HG02759 (cell line): ENCODE measurements at regions not wholly inside any gene's neighbourhood (a gene's known extent, or its start where the extent isn't known, plus 50 kb on each side); places are given as distances from the start of the nearest gene placed in this dataset.
"Not testable (repeated sequence)": the region's sequence is repeated elsewhere in the genome, so short reads cannot be mapped to it uniquely, and the experiment has no call there.

ENCODE experiments used
- ATAC-seq: cut with Tn5 transposase; IDR thresholded peaks from one replicate; pipeline ENCODE4 v1.9.1; 2021; ENCODE audit warnings: mild to moderate bottlenecking, moderate library complexity; ENCODE audit not compliant: unreplicated experiment

DNA sequence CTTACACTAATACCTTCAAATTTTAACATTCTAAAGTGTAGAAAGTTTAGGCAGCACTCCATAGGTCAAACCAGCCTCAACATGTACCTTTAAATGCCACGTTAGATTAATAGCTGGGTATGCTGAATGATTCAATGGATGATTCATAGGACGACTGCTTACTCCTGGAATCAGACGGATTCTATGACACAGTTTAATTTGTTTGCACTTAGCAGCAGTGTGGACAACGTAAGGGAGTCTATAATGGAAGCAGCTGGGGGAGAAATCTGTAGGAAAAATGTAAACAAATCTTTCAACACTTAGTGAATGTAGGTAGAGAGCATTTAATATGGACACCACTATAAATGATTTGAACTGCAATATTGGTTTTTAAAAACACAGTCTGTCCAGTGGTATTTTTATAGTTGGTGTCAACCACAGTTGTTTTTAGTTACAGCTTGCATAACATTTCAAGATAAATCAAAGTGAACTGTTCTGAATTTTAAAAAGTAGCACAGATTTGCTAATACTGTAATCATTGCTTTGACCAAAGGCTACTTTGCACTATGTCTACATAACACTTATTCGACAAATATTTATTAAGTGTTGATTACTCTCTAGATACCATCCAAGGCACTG is 701.5 kb upstream of the MEF2C start:
- ATAC-seq, result no peak

DNA sequence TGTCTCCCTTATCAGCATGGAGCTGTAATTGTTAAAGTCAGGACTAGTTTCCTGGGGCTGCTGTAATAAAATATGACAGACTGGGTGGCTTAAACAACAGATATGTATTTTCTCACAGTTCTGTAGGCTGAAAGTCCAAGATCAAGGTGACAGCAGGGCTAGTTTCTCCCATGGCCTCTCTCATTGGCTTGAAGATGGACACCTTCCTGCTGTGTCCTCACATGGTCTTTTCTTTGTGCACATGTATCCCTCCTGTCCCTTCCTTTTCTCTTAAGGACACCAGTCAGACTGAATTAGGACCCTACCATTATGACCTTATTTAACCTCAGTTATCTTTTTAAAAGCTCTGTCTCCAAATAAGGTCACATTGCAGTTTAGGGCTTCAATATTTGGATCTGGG is 700.5 kb upstream of the MEF2C start:
- no peak for ATAC-seq

DNA sequence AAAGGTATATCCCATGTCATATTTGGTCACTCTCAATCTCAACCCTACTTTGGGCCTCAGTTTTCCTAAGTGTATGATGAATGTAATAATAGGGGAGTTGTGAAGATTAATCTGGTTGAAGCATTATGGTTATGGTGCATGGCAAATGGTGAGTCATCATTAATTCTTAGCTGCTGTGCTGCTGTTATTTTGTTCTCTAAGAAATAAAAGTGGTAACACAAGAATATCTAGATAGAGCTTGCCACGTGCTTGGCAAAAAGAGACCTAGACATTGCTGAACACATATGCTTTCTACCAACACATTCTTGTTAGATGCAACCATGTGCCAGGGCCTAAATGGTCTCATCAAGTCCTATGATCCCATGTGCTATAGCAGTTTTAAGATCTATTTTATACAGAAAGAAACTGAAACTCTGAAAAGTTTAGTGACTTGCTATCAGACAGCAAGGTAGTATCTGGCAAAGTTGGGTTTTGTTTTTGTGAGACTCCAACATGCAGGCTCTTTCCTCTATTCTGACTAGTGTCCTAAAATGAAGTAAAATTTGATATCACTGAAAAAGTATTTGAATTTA is 699.9 kb upstream of the MEF2C start:
- no peak for ATAC-seq

- ATAC-seq, result no peak
Observed at GRCh38 chr5:89580976-89581375, 698.0 kb upstream of the MEF2C start.

DNA sequence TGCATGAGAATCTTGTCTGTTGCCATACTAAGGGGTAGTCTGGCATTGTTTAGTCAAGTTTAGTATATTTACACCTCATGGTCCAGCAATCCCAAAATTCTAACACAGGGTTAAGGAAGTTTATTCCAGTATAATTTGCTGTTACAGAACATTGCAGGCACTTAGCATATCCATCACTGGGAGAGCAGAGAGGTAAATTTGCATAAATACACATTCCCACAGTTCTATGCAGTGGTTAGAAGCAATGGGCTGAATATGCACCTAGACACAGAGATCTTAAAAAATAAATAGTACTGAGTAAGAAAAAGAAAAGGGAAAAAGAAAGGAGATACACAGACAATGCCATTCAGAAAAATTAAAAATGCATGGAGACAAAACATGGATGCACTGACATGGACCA is 692.3 kb upstream of the MEF2C start:
- ATAC-seq, result no peak

GRCh38 chr5:89573345-89573744 is 690.4 kb upstream of the MEF2C start:
- ATAC-seq, result no peak

DNA sequence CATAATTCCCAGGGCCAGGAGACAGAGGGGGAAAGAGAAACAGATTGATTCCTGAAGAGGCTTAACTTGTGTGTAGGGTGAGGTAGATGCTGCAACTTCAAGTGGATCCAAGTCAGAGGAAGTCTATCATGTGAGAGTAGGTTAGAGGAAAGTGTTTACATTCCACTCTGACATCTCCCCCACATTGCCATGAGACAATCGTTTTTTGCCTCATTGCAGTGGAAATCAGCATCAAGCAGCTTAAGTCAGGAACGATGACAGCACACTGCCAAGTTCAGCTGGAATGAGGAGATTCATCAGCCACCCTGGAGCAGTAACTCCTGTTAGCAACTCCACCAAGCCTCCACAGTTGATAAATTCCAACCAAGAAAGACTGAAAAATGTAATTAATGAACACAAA is 689.7 kb upstream of the MEF2C start:
- ATAC-seq, result no peak

DNA sequence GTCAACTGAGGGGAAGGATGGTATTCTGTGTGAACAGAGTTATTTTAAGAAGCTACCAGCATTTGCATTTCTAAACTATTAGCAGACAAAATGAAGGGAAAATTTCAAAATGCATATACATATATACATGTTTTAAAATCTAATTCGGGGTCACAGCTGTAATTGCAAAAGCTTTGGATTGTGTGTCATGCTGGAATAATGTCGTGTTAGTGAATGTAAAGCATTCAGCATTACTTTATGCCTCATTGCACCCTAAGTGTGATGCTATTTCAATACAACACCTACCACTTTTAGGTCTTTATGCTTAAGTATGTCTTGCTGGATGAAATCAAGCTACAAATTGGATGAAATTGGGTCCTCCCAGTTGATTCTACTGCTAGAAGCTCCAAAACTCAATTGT is 687.6 kb upstream of the MEF2C start:
- ATAC-seq, result no peak

GRCh38 chr5:89566340-89566739 is 683.4 kb upstream of the MEF2C start:
- ATAC-seq, result no peak

DNA sequence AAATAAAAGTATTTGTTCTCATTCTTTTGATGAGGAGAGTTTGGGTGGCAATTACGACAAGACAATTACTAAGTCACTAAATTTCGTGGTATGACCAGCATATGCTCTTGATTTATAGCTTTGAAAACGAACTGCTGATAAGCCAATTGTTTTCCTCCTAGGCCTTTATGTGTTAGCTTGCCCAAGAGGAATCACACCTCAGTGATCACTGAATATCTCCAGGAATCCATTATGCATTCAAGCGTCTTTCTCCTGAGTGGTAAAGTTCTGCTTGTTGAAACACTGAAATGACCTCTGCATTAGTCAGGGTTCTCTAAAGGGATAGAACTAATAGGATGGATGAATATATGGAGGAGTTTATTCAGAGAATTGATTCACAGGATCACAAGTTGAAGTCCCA is 677.7 kb upstream of the MEF2C start:
- ATAC-seq, result no peak

DNA sequence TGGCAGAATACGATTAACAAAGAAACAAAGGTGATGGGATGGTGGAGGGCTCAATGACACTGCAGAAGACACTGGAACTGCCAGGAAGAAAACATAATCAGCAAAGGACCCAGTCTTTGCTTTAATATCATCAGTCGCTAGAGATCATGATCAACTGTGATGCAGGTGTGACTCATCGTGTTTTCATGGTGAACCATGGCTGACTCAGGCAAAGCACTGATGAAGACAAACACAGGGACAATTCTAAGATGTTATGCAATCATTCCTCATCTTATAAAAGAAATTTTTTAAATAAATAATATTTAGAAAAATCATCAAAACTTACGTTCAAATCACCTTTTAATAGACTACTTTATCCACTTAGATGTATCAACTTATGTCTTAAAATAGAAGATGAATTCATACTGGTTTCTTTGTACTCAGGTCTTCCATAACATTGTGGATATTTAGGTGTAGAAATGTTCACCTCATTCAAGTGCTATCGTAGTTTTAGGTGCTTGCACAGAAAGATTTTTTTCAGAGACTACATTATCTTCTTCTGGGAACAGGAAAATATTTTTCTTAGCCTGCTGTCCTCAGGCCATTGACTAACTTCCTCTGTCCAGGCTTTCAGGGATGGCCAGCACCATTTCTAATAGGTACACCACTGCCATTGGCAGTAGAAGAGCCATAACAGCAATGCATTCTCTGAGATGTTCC is 673.4 kb upstream of the MEF2C start:
- no peak for ATAC-seq

DNA sequence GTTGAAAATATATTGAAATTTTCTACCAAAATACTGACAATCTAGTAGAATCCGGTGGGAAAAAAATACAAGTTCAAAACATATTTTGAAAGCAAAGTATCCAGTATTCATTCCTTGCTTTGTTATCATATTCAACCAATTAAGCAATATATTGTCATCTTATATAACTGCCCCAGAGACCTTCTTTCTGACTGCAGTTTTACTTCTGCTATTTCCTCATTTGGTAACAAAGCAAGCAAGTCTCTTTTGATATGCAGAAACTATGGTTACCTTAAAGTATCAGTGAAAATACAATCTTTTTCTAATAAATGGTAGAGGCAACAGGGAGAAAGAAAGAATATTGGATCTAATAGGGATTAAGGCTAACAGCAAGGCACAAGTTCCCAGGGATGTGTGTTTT is 663.7 kb upstream of the MEF2C start:
- no peak for ATAC-seq

DNA sequence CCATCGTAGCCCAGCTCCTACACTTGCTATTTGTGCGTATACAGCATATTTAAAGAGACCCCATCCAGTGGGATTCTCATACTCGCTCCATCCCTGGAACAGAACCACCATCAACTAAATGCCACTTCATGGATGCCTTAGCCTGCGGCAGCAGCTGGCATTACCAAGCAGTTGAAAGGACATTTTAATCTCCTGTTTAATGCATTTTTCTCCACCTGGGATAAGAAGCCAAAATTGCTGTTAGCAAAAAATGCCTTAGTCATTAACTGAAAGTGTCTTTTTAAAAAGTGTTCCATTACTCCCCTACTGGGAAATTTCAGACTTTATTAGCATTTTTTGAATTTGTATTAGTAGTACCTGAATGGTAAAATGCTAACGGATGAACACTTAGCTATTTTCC is 662.6 kb upstream of the MEF2C start:
- ATAC-seq, result no peak

- no peak for ATAC-seq
Observed at GRCh38 chr5:89545076-89545475, 662.1 kb upstream of the MEF2C start.

DNA sequence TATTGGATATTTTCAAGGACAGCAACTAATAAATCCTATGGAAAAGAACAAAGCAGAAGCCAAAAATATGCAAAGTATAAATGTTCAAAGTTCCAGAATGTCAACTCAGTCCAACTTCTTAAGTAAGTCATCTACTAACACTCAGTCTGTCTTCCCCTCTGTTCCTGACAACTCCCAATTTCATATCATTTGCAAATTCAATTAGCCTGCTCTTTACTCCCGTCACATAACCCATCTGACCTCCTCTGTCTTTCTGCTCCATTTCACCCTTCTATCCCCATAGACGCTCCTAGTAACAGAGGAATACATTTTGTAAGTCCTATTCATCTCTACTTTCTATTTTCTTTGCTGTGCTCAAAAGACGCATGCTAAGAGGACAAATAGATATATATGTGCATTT is 659.8 kb upstream of the MEF2C start:
- ATAC-seq, result no peak

DNA sequence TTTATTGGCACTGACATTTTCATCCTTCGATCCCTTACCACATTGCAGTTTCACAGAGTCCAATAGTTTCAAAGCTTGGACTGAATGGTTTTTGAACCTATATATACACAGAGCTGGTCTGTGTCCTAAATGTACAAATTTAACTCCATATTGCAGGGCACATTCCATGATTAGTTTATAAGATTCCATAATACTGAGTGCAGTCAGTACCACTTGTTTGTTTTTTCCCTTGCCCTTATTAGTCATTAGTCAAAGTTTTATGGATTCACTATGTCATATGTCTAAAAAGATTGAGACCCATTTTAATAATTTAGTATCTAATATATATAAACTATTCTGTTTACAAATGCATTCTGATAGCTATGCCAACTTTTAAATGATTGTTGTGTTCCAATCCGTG is 654.8 kb upstream of the MEF2C start:
- ATAC-seq, result no peak

- no peak for ATAC-seq
Observed at GRCh38 chr5:89536020-89536419, 653.0 kb upstream of the MEF2C start.

DNA sequence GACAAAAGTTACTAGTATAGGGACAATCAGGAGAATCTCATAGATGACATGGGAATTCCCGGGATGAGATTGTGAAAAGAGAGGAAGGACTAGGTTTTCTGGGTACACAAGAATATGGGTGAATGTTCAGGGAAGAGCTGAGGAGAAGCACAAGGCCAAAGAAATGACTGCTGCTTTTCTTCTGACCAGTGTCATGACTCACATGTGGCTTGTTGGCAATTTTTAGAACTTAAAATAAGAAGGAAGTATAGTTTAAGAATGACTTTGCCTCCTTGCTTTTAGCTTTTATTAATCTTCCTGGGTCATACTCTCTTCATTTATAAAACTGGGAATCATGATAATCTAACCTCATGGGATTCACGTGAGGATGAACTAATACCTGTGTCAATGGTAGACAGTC is 652.4 kb upstream of the MEF2C start:
- ATAC-seq, result no peak

DNA sequence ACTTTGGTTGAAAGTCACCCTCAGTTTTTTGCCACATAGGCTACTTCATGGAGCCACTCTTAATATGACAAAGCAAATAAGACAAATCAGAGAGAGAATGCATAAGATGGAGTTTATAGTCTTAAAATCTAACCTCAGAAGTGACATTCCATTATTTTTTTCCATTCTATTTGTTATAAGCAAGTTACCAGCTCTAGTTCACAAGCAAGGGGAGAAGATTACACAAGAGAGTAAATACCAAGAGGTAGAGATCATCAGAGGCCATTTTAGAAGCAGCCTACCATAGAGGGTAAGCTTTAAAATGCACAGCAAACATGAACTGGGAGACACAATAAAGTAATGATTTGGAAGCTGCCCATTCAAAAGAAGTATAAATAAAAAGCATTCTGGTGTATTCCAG is 651.3 kb upstream of the MEF2C start:
- no peak for ATAC-seq

DNA sequence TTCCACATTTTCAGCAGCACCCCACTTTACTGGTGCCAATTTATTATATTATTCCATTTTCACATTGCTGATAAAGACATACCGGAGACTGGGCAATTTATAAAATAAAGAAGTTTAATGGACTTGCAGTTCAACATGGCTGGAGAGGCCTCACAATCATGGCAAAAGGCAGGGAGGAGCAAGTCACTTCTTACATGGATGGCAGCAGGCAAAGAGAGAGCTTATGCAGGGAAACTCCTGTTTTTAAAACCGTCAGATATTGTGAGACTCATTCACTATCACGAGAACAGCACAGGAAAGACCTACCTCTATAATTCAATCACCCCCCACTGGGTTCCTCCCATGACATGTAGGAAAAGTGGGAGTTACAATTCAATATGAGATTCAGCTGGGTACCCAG is 641.8 kb upstream of the MEF2C start:
- no peak for ATAC-seq

- ATAC-seq, result not testable (repeated sequence)
Observed at GRCh38 chr5:89523867-89524266, 640.9 kb upstream of the MEF2C start.

- ATAC-seq, result no peak
Observed at GRCh38 chr5:89520771-89521170, 637.8 kb upstream of the MEF2C start.
